Cardiac fibroblast (primary cell): ENCODE measurements at regions not wholly inside any gene's neighbourhood (a gene's known extent, or its start where the extent isn't known, plus 50 kb on each side); places are given as distances from the start of the nearest gene placed in this dataset.

Experiments used
- DNase-seq, 2 donors: peaks; one replicate each; pipeline versions ENCODE4 v3.0.0 to v3.0.0-alpha.2; 2010; ENCODE audit warnings: low read depth in 2 of 2
- H3K4me3 ChIP-seq, 2 donors: replicated peaks in 1 of 2; 1 replicate in 1 of 2; 2 replicates in 1 of 2; pipeline ENCODE4 v1.5.1; 2011; ENCODE audit warnings: low read depth in 2 of 2, low read length in 2 of 2, mild to moderate bottlenecking in 2 of 2, moderate library complexity in 1 of 2
- TF ChIP-seq, protein P1 (sequence below): IDR thresholded peaks from one replicate; pipeline ENCODE4 v1.5.1; 2011; ENCODE audit warnings: low read depth, mild to moderate bottlenecking, low read length, inconsistent platforms

DNA sequence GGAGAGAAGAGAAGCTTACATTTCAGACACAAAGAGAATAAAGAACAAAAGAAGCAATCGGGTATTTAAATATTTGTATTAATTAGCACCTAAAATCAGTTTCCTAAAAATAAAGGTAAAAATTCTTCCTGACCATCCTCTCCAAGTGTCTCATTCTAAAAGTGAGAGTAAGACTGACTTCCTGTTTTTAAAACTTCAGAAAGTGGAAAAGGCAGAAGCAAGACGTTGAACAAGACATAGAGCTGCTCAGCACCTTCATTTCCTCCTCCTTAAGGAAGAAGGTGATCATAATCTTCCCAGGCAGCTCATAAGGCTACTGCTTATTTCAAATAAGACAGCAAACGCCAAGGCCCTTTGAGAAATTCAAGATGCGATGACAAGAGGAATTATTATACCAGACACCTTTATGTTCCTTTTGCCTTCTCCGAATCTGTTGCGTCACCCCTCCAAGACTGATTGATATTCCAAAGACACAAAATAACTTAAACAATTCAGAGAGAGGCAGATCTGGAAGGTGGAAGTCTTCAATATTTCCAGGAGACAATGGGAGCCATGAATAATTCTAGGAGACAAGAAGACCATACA lies 238.8 kb upstream of the TLE3 start:
- TF ChIP-seq, protein P1, sequence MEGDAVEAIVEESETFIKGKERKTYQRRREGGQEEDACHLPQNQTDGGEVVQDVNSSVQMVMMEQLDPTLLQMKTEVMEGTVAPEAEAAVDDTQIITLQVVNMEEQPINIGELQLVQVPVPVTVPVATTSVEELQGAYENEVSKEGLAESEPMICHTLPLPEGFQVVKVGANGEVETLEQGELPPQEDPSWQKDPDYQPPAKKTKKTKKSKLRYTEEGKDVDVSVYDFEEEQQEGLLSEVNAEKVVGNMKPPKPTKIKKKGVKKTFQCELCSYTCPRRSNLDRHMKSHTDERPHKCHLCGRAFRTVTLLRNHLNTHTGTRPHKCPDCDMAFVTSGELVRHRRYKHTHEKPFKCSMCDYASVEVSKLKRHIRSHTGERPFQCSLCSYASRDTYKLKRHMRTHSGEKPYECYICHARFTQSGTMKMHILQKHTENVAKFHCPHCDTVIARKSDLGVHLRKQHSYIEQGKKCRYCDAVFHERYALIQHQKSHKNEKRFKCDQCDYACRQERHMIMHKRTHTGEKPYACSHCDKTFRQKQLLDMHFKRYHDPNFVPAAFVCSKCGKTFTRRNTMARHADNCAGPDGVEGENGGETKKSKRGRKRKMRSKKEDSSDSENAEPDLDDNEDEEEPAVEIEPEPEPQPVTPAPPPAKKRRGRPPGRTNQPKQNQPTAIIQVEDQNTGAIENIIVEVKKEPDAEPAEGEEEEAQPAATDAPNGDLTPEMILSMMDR: no peak
- no peak overlapping the region for H3K4me3 ChIP-seq
- DNase-seq: no peak

DNA sequence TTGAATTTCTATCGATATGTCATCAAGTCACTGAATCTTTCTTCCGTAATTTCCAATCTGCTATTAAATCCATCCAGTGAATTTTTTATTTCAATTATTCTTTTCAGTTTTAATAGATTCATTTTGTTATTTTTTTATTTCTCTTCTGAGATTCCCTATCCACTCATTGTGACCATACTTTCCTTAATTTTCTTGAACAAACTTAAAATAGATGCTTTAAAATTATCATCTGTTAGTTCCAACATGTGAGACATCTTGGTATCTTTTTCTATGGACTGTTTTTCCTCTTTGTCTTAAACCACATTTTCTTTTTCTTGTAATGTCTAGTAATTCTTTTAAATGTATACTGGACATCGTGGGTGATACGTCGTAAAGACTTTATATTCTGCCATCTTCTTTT lies 236.6 kb upstream of the TLE3 start:
- TF ChIP-seq, protein P1: no peak
- DNase-seq: no peak
- no peak overlapping the region for H3K4me3 ChIP-seq

DNA sequence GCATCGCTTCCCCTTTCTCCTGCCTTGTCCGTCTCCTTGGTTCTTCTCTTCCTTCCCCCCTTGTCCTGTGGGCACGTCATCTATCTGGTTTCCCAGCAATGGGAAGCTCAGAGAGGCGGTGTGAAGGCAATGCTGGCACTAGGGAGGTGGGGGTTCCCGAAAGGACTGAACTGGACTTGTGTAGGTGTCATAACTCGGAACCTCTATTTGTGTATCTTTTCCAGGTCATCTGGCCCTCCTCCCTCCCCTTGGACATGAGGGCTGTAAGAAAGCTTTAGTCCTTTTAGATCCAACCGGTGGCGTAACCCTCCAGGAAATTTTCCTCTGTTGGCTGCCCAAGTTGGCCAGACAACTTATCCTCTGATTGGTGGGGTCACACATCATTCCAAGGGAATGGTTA lies 231.5 kb upstream of the TLE3 start:
- DNase-seq: no peak
- no peak overlapping the region for H3K4me3 ChIP-seq
- TF ChIP-seq, protein P1: no peak

DNA sequence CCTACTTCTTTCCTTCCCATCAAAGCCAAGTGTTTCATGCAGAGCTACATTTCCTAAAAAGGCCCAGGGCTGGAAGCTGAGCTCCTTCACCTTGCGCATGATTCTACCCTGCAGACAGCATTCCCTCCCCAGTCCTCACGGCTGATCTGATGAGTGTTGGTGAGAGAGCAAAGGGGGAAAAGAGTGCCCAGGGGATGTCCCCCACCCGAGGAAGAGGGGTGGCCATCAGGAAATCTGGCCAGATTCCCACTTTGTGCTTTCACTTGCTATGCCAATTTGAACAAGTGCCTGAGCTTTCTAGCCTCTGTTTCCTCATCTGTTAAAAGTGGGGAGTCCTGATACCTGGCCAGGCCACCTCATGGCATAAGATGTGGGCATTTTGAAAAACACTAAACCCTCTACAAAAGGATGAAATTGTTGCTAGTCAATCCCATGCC lies 231.0 kb upstream of the TLE3 start:
- no peak overlapping the region for H3K4me3 ChIP-seq
- TF ChIP-seq, protein P1: no peak
- no peak for DNase-seq

DNA sequence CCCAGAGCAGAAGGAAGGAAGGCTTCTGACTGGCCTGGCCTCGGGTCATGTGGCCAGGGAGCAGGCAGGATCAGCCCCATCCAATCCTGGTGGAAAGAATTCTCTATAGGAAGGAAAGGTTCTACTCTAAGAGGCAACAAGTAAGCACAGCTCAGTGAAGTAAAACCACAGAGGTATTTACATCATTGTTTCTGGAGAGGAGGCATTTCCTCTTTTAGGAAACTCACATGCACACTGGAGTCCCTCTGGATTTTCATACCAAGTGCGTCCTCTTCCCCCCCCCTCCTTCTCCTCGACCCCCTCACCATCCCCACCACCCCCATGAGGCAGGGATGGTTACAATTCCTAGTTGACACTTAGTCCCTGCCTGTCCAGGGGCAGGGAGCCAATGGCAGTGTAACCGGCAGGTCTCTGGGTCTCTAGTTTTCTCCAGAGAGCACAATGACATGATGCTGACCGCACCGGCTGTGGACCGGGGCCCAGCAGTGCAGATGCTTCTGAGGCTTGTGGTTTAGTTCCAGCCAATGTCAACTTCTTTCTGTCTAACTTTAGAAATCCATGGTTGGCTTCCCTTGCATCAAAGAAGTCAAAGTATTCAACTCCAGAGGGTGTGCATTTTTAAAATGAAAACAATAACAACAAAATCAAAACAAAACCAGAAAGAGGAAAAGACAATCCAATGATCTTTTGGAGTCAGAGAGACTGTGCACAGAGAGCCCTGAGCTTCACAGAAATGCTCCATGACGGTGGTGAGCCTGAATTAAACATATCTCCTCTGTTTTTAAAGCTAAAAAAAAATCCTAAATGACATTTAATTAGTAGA lies 230.3 kb upstream of the TLE3 start:
- no peak overlapping the region for H3K4me3 ChIP-seq
- DNase-seq: peak; percentile 81 to 87
- TF ChIP-seq, protein P1: no peak

DNA sequence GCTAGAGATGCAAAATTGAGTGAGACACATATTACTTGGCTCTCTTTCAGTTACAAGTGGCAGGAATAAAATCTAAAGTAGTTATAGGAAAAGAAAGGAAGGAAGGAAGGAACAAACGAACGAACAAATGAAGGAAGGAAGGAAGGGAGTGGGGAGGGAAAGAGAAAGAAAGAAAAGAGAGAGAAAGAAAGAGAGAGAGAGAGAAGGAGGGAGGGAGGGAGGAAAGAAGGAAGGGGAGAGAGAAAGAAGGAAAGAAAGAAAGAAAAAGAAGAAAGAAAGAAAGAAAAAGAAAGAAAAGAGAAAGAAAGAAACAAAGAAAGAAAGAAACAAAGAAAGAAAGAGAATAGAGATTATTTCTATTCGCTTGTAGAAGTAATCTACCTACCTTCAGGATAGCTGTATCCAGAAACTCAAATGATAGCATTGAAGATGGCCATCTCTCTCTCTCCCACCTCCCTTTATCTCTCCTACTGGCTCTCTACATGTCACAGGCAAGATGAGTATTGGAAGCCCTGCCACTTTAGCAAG lies 229.7 kb upstream of the TLE3 start:
- TF ChIP-seq, protein P1: no peak
- H3K4me3 ChIP-seq: no peak overlapping the region
- no peak for DNase-seq
